HG03558 (cell line): ENCODE measurements at regions not wholly inside any gene's neighbourhood (a gene's known extent, or its start where the extent isn't known, plus 50 kb on each side); places are given as distances from the start of the nearest gene placed in this dataset.
"Not testable (repeated sequence)": the region's sequence is repeated elsewhere in the genome, so short reads cannot be mapped to it uniquely, and the experiment has no call there.

Experiments used
- ATAC-seq: cut with Tn5 transposase; IDR thresholded peaks from one replicate; pipeline ENCODE4 v1.9.1; 2021; ENCODE audit warnings: moderate number of reproducible peaks; ENCODE audit not compliant: unreplicated experiment; ENCODE audit errors: extremely low read depth

- ATAC-seq = no peak
Measured at GRCh38 chr15:89023311-89023961, 64.8 kb upstream of the ABHD2 start.

GRCh38 chr15:89024418-89024817, 63.8 kb upstream of the ABHD2 start:
- ATAC-seq = no peak

- no peak for ATAC-seq
Measured at GRCh38 chr15:89026167-89026566, 62.1 kb upstream of the ABHD2 start.

GRCh38 chr15:89028036-89028435, 60.2 kb upstream of the ABHD2 start:
- ATAC-seq = no peak

GRCh38 chr15:89030311-89030710, 57.9 kb upstream of the ABHD2 start:
- ATAC-seq = no peak

GRCh38 chr15:89031637-89032285, 56.5 kb upstream of the ABHD2 start:
- ATAC-seq = not testable (repeated sequence)

- ATAC-seq = no peak
Measured at GRCh38 chr15:89034305-89034704, 54.0 kb upstream of the ABHD2 start.

GRCh38 chr15:89035150-89035549, 53.1 kb upstream of the ABHD2 start:
- ATAC-seq = no peak

GRCh38 chr15:89035658-89036057, 52.6 kb upstream of the ABHD2 start:
- ATAC-seq = no peak

GRCh38 chr15:89038146-89038545, 50.1 kb upstream of the ABHD2 start:
- ATAC-seq = no peak
